ENCODE measurements at regions not wholly inside any gene's neighbourhood (a gene's known extent, or its start where the extent isn't known, plus 50 kb on each side); places are given as distances from the start of the nearest gene placed in this dataset.

DNA sequence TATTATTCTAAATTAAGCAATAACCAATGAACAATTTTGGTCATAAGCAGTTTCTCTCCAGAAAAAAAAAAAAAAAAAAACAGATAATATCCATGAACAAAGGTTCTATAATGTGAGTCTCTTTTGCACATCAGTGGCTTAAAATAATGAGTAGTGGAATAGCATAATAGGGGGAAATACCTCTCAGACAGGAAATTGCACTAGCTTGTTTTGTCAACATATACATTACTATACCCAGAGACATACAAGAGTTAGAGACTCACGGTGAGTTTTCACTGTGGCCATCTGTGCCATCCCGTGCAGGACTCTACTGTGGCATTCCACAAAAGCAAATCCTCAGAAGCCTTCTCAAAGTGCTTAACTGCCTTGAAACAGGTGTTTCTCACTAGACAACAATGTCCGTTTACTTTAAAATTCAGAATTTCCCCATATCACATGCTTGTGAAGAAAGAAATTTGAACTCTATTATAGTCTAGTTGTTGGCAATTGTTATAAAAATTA is 697.9 kb downstream of the USP25 start:
- TF ChIP-seq POLR2AphosphoS5 (IDR thresholded peaks at IDR 0.05; ENCODE audit: borderline replicate concordance, low read depth, low read length) (no peak), EZH2 (IDR thresholded peaks at IDR 0.05) (no peak)

Measured in SK-N-MC (cell line).